GM19025 (cell line): ENCODE measurements at regions not wholly inside any gene's neighbourhood (a gene's known extent, or its start where the extent isn't known, plus 50 kb on each side); places are given as distances from the start of the nearest gene placed in this dataset.
"Not testable (repeated sequence)": the region's sequence is repeated elsewhere in the genome, so short reads cannot be mapped to it uniquely, and the experiment has no call there.

Experiments
- ATAC-seq: cut with Tn5 transposase; IDR thresholded peaks from one replicate; pipeline ENCODE4 v1.9.1; 2021; ENCODE audit warnings: mild to moderate bottlenecking, low read depth, moderate library complexity; ENCODE audit not compliant: unreplicated experiment

GRCh38 chr2:242063436-242063835, 193.9 kb downstream of the RTP5 start:
- ATAC-seq: no peak

- no peak for ATAC-seq
Measured at GRCh38 chr2:242063850-242064249, 194.3 kb downstream of the RTP5 start.

- ATAC-seq: no peak
Measured at GRCh38 chr2:242064364-242065250, 195.1 kb downstream of the RTP5 start.

- ATAC-seq: no peak
Measured at GRCh38 chr2:242065426-242065825, 195.9 kb downstream of the RTP5 start.

- ATAC-seq: no peak
Measured at GRCh38 chr2:242069018-242069417, 199.5 kb downstream of the RTP5 start.

GRCh38 chr2:242069938-242070395, 200.4 kb downstream of the RTP5 start:
- not testable (repeated sequence) for ATAC-seq

GRCh38 chr2:242070726-242071125, 201.2 kb downstream of the RTP5 start:
- ATAC-seq: not testable (repeated sequence)

- ATAC-seq: not testable (repeated sequence)
Measured at GRCh38 chr2:242071377-242071776, 201.8 kb downstream of the RTP5 start.

GRCh38 chr2:242071936-242072335, 202.4 kb downstream of the RTP5 start:
- not testable (repeated sequence) for ATAC-seq

- ATAC-seq: no peak
Measured at GRCh38 chr2:242075168-242075567, 205.6 kb downstream of the RTP5 start.

GRCh38 chr2:242075696-242076095, 206.2 kb downstream of the RTP5 start:
- no peak for ATAC-seq

- ATAC-seq: not testable (repeated sequence)
Measured at GRCh38 chr2:242076184-242076583, 206.7 kb downstream of the RTP5 start.

- ATAC-seq: not testable (repeated sequence)
Measured at GRCh38 chr2:242078426-242078825, 208.9 kb downstream of the RTP5 start.

GRCh38 chr2:242079792-242080191, 210.3 kb downstream of the RTP5 start:
- ATAC-seq: not testable (repeated sequence)

- not testable (repeated sequence) for ATAC-seq
Measured at GRCh38 chr2:242080575-242081214, 211.2 kb downstream of the RTP5 start.

- ATAC-seq: not testable (repeated sequence)
Measured at GRCh38 chr2:242084034-242084433, 214.5 kb downstream of the RTP5 start.

- ATAC-seq: not testable (repeated sequence)
Measured at GRCh38 chr2:242085024-242085674, 215.6 kb downstream of the RTP5 start.

GRCh38 chr2:242085941-242086621, 216.6 kb downstream of the RTP5 start:
- ATAC-seq: no peak

- not testable (repeated sequence) for ATAC-seq
Measured at GRCh38 chr2:242088044-242088443, 218.5 kb downstream of the RTP5 start.

GRCh38 chr2:242088471-242089212, 219.1 kb downstream of the RTP5 start:
- ATAC-seq: peak; percentile 80
